Activated gamma-delta T cell treated with Interleukin-2 at 50 U/mL for 16 hours (primary cell): ENCODE measurements at regions not wholly inside any gene's neighbourhood (a gene's known extent, or its start where the extent isn't known, plus 50 kb on each side); places are given as distances from the start of the nearest gene placed in this dataset.
"Not testable (repeated sequence)": the region's sequence is repeated elsewhere in the genome, so short reads cannot be mapped to it uniquely, and the experiment has no call there.

Source experiments
- DNase-seq: peaks from one replicate; pipeline ENCODE4 v3.0.0-alpha.2; 2020

- no peak for DNase-seq
Measured at GRCh38 chr1:228994676-228995594, 259.7 kb downstream of the RHOU start.

GRCh38 chr1:228996281-228996680 lies 261.0 kb downstream of the RHOU start:
- no peak for DNase-seq

- DNase-seq = no peak
Measured at GRCh38 chr1:228997721-228998144, 262.5 kb downstream of the RHOU start.

- DNase-seq = no peak
Measured at GRCh38 chr1:228998179-228998578, 262.9 kb downstream of the RHOU start.

GRCh38 chr1:228999446-229000170 lies 264.3 kb downstream of the RHOU start:
- no peak for DNase-seq

- no peak for DNase-seq
Measured at GRCh38 chr1:229000187-229000586, 264.9 kb downstream of the RHOU start.

- DNase-seq = no peak
Measured at GRCh38 chr1:229001467-229002011, 266.3 kb downstream of the RHOU start.

GRCh38 chr1:229002037-229002436 lies 266.8 kb downstream of the RHOU start:
- DNase-seq = no peak

- no peak for DNase-seq
Measured at GRCh38 chr1:229002451-229002960, 267.2 kb downstream of the RHOU start.

GRCh38 chr1:229003233-229004031 lies 267.5 kb upstream of the RAB4A start:
- DNase-seq = no peak

- DNase-seq = no peak
Measured at GRCh38 chr1:229004066-229004833, 266.7 kb upstream of the RAB4A start.

GRCh38 chr1:229005097-229005496 lies 265.8 kb upstream of the RAB4A start:
- no peak for DNase-seq

GRCh38 chr1:229005556-229005955 lies 265.4 kb upstream of the RAB4A start:
- DNase-seq = no peak

- DNase-seq = no peak
Measured at GRCh38 chr1:229006121-229006870, 264.6 kb upstream of the RAB4A start.

- no peak for DNase-seq
Measured at GRCh38 chr1:229007167-229007566, 263.7 kb upstream of the RAB4A start.

- DNase-seq = no peak
Measured at GRCh38 chr1:229007701-229008100, 263.2 kb upstream of the RAB4A start.

GRCh38 chr1:229008347-229008746 lies 262.6 kb upstream of the RAB4A start:
- DNase-seq = not testable (repeated sequence)

GRCh38 chr1:229011022-229011421 lies 259.9 kb upstream of the RAB4A start:
- no peak for DNase-seq

GRCh38 chr1:229012823-229013222 lies 258.1 kb upstream of the RAB4A start:
- no peak for DNase-seq

- no peak for DNase-seq
Measured at GRCh38 chr1:229013981-229014380, 256.9 kb upstream of the RAB4A start.

- DNase-seq = no peak
Measured at GRCh38 chr1:229015806-229016205, 255.1 kb upstream of the RAB4A start.
